GM18511 (cell line): ENCODE measurements at regions not wholly inside any gene's neighbourhood (a gene's known extent, or its start where the extent isn't known, plus 50 kb on each side); places are given as distances from the start of the nearest gene placed in this dataset.

ENCODE experiments used
- ATAC-seq: cut with Tn5 transposase; IDR thresholded peaks from one replicate; pipeline ENCODE4 v1.9.1; 2021; ENCODE audit warnings: mild to moderate bottlenecking, moderate library complexity; ENCODE audit not compliant: unreplicated experiment

DNA sequence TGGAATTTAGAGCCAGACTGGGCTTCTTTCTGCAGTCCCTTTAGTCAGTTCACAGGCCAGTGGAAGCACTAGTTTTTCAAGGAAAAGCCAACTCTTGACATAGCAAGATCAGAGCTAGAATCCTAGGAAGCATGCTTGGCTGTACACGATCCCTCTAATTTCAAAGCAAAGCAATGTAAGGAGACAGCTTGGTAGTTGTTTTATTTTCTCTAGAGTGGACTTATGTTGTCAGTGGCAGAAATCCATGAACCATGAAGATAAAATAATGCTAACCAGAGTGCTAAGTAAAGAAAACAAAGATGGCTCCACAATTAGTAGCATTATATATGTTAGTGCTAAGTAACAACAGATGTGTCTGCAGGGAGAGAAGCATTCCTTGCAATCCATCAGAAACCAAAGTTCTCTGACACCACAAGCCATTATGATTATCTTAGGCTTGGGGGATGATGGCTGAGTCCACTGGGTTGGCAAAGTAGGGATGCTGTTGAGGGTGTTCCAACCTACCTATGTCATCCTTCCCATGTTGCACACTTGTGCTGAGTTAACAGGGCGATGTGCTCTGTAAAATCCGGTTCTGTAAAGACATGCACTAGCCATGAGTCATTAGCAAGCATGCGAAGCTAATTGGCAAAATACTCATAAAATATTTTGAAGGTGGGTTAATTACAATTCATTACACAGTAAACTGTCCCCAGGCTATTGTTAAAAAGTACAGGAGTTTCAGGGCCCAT lies 115.2 kb downstream of the BMP2 start:
- no peak for ATAC-seq

DNA sequence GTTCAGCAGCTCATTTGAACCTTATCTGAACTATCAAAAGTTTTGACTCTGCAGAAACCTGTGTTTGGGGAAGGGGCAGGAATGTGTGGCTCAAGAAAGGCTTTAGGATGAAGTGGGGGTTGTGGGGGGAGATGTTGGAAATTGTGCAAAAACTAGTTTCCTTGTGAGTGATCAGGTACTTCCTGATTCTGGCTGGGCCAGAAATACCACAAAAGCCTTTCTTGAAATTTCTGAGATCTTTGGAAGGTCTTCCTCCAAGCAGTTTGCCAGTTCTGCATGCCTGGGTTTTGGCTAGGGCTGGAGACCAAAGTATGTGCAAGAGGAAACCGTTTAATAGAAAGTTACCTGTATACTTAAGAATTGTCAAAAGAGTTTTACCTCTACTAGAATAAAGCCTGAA lies 116.6 kb downstream of the BMP2 start:
- no peak for ATAC-seq

DNA sequence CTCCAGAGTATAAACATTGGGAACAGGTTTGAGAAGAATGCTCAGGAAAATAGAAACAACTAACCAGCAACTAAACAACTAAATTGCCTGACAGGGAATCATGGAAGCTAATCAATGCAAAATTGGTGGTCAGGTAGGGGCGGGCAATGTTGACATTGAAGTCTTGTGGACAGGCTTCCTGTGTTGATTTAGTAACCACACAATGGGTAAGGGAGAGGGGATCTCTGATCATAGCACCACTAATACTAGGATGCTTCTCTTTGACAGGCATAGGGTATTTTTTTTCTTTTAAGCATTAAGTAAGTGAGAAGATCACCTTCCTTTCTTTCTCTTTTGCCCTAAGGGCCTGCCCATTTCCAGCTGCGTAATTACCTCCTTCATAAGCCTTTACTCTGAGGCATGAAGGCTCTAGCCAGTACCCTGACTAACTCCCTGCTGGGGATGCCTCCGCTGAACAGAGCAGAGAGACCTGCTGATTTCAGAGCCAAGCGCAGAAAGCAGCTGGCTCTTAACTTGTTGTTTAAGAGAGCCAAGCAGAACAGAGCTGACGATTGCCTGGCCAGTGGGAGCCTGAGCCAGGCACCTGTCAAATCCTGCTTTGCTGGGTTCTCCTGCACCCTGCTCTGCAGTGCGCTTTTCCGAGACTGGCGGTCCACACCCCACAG lies 118.7 kb downstream of the BMP2 start:
- no peak for ATAC-seq

DNA sequence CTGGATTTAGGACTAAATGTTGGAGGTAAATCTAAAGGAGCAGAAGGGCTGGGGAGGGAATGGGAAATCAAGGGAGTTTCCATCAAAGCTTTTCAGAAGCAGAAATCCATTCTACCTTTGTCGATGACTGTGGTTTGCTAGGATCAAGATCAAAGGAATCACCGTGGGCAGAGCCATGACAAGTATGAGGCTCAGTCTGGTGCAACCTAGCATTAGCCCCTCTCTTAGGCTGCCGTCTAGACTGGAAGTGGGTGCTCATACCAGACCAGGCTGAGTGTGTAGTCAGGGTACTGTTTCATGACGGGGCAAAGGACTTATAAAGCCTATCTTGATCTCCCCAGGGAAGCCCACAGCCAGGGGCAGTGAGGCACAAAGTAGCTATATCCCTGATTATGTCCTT lies 120.5 kb downstream of the BMP2 start:
- ATAC-seq: no peak

DNA sequence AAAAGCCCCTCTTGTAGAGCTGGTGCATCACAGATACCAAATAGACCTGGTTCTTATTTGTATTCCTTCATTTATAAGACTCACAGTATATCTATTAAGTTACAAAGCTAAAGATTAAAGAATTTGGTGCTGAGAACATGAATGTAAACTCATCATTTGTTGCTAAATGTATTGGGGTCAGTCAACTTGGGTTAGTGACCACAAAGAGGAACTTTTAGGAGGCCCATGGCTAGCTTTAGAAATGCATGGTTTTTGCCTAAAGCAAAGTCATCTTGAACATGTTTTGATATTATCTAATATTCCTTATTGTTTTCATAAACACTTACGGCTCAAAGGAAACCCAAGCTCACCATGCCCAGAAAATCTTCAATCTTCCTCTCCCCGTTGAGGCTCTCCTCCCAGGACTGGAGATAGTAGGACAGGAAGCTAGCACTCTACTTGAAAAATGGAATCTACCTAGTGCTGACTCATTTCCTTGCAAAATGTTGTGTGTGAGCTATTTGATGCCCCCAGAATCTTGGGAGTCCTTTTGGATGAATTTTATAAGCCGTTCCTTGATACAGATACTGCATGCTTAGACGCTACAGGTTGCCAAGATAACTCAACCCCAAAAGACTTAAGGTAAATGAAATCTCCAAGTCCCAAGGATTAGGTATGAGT lies 121.4 kb downstream of the BMP2 start:
- ATAC-seq: no peak

DNA sequence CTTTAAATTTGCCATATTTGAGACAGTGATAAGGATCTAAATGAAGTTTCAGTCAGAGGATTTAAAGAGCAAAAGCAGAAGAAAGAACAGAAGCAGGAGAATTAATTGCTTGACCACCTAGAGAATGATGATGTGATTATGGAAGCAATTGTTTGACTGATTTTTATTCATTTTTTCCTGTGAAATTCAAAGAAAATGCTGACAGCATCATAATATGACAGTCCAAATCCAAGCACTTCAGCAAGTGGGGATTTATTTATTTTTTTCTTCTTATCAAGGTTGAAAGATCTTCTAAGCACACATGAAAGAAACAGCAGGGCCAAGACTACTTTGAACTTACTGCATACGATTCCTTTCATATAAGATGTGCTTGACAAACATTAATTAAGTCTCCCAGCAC lies 125.2 kb downstream of the BMP2 start:
- ATAC-seq: no peak

DNA sequence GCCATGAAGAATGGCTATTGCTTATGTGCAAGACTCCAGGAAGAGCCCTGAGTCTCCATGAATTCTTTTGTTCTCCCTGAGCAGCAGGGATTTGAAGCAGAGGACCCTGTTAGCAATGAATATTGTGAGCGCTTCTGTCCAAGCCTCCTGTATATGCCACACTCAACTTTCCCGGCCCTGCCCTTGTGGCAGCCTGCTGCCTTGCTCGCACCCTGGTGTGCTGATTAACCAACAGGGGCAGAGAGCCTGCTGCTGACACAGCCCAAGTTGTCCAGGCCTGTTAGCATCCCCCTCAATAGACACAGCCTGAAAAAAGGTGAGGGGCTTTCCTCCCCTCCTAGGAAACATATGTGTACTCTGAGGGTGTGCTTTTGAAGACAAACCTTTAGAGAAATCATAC lies 131.4 kb downstream of the BMP2 start:
- ATAC-seq: no peak

DNA sequence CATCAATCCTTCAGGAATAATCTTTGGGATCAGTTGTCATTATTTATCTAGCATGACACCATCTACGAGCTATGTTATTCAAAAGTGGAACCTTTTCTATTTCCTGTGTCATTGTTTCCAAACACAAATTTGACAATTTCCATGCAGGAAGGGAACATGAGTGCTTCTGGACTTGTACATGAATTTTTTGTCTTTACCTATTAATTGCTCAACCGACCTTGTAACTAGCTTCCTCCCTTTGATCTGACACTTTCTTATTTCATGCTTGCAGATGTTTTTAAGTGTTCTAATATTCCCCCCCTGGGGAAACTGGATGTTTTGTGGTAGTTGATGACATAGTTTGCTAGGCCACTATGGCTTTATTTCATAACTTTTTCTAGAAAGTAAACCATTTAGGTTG lies 139.4 kb downstream of the BMP2 start:
- ATAC-seq: no peak

DNA sequence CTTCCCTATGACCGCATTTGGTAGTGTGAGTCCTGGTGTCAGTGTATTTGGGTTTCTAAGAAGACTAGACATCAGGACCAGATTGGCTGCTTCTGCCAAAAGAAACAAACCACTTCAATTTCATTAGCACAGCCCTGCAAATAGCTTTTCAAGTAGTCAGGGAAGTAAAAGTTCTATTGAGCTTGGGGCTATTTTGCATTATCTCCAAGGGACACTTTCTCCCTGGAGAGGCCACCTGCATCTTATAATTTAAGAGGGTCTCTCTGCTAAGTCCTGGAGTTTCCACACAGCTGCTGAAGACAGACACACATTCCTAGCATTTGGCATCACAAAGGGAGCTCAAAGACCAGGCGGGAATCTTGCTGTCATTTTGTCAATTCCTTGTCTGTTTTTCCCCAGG lies 141.2 kb downstream of the BMP2 start:
- ATAC-seq: no peak

DNA sequence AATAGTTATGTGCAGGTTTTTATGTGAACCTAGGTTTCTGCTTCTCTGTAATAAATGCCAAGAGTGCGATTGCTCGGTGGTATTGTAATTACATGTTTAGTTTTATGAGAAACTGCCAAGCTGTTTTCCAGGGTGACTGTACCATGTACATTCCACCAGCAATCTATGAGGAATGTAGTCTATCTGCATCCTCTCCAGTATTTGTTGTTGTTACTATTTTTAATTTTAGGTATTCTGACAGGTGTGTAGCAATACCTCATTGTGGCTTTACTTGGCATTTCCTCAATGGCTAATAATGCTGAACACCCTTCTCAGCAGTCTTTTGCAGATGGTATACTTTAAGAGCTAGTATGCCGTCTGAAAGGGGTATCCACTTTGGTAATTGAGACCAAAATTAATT lies 142.1 kb downstream of the BMP2 start:
- no peak for ATAC-seq

DNA sequence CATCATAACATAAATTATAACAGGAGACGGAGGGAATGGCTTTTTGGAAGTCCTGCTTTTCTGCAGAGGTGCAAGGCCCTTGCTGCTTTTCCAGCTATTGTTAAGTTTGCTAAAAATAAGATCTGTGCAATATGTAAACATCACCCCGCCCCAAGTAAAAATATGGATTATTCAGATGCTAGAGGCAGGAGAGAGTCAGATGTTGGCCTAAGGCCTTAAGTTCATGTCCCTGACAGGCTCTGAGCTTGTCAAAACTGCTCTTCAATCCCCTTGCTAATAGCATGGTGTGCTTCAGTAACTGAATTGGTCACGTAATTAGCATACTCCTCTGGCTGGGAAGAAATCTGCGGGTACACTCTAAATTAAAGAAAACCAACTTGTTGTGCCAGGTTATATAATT lies 147.5 kb downstream of the BMP2 start:
- no peak for ATAC-seq

DNA sequence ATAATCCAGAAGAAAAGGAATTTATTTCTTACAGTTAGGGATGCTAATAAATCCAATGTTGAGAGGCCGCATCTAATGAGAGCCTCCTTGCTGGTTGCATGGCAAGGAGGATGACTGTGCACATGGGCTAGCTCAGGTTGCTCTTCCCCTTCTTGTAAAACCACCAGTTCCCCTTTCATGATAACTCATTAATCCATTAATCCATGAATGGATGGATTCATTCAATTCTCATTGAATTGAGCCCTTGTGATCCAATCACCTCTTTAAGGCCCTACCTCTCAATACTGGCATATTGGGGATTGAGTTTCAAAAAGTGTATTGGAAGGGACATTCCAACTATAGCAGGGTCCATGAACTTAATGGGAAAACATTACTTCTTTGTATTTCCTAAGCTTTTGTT lies 149.5 kb downstream of the BMP2 start:
- ATAC-seq: no peak

DNA sequence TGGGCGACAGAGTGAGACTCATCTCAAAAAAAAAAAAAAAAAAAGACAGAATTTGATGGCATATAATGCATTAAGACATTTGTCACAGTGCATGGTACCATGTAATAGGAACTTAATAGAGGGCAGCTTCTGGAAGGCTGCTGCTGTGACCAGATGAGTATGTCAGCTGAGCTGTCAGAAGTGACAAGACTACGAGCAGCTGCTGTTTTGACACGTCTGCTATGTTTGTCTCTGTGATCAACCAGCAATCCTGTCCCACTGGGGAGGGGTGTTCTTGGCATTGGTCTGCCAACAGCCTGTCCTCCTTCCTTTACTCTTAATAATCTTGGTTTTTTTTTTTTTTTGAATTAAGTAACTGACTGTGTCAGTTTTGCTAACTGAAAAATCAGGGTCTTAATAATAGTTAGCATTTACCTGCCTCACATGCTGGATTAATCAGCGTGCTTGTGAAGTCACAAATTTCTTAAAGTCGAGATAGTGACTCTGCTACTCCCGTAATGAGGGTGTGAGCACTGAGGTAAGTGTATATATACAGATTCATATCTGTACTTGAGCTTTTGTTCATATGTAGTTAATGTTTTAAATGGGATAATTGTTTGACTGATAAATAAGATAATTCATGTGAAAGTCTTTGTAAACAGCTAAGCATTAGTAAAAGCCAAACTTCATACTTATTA lies 152.4 kb downstream of the BMP2 start:
- ATAC-seq: no peak

DNA sequence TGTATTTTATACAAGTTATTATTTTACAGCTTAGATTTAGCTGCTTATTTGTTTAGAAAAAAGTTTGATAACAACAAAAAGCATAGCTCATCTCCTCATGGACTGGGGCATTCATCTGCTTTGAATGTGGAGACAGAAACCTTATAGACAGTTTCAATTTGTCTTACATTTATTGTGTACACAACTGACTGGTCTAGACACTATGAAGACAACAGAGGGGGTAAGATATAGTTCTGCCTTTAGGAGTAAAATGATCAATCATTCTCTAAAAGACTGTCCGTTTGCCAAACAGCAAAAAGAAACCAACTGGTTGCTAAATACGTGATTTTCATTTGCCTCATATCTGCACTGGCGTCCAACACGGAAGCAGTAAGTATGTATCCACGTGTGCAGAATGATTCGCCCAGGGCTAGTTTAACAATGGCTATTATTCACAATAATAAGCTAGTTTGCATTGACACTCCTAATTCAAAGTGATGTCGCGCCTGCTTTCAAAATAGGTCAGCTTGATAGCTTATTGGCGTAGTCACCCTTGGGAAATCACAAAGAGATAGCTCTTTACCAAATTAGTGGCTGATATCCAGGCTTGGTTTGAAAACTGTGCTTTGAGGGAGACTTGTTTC lies 153.6 kb downstream of the BMP2 start:
- no peak for ATAC-seq

DNA sequence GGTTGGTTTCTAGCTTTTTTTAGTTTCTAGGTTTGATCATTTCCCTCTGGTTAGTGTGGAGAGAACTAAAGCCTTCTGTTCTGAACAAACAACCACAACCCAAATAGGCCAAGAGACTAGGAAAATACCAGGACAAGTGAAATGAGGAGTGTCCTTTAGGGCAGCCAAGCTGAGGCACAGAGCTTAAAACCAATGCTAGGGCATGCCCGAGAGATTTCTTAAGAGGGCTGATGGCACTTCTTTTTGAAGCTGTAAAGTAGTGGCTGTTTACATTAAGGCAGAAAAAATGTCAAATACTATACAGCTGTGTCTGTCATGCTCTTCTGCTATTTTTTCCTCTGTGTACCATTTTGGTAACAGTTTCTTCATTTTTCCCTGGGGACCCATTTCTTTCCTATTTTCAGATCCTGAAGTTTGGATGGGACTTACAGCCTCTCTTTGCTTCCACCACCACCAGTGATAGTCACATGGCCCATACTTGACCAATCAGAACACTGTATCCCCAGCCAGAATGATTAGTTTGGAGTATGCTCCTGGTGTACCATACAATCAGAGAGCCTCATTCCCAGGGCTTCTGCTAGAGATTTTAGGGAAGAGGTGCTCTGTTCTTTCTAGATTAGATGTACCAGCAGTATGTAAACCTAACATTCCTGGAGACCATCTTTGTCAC lies 154.4 kb downstream of the BMP2 start:
- ATAC-seq: no peak

DNA sequence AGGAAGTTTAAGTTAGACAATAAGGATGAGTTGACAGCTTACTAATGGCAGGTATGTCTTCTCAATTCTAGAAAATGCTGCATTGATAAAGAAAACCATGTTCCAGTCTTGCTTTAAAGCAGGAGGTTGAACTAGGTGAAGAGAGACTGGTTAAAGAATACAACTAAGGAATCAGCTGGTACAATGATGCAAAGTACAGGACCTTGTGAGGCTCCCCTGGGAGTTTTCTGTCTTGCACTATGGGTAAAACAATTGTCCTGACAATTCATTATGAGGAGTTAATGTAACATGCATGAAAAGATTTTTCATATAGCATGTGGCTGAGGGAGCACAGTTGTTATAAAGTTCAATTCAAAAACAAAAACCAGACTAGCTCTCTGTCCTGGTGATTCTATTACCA lies 157.2 kb downstream of the BMP2 start:
- ATAC-seq: no peak

DNA sequence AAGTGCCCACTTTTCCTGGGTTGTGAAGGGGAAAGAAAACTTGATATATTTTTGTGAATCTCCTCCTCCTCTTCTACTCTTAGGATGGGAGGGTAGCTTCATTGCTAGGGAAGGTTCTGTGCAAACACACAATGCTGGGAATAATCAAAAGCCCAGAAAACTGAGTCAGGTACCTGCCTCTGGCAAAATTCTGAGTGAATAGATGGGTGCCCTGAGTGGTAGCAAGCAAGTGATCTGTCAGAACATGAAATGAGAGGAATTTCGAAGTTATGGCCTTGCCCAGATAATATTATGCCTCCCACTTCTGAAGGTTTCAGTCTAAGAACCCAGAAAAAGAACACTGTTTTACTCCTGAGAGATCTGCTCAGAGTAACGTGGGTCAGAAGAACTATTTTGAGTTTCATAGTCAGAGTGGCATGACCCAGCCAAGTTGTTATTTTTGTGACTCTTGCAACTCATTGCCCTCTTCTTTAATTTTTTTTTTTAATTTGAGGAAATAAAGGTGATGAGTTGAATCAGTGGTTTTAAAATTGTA lies 158.3 kb downstream of the BMP2 start:
- no peak for ATAC-seq

DNA sequence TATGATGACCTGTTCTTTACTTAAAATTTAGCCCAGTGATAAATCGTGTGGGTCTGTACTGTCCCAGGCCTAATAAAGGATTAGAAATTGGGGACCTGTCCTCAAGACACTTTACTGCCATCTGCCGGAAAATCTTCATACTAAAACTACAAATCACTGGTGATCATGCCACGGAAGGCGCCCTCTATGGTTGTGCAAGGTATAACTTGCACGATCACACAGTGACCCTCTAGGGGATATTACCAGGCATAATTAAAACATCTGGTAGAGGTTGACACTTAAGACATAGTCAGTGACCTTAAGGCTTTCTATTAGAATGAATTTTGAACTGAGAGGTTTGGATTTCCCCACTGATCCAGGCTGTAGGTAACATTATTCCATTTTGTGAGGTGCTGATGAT lies 172.6 kb downstream of the BMP2 start:
- no peak for ATAC-seq

DNA sequence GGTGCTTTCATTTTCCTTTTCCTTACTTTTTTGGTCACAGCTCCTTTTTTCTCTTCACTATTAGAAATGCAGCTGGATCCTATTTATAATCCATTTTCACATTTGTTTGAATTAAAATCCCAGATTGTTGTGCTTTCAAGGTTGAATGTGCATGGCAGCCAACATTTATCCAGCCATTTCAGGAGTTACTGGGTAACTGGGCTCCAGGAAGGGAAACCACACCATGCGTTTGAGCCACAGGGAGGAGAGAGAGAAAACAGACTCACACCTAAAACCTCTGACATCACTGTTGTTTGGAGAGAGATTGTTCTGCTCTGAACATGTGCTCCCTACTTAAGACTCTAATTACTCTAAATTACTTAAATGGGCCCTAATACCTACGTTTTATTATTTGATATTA lies 173.4 kb downstream of the BMP2 start:
- no peak for ATAC-seq

DNA sequence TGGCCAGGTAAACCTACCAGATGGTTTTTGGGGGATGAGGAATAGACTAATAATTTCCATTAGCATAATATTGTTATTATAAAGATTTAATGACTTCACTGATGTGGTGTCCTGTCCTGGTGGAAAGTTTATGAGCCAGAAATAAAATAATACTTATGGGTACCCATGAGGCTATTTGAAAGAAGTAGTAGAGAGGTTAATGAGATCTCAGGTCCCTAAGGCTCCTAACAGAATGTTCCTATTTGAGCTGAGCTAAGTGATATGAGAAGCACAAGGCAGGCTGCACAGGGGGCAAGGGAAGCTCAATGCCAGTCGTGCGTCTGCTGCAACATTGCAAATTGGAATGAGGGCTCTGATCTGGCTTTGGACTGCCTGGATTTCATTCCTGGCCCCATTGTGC lies 174.1 kb downstream of the BMP2 start:
- no peak for ATAC-seq

DNA sequence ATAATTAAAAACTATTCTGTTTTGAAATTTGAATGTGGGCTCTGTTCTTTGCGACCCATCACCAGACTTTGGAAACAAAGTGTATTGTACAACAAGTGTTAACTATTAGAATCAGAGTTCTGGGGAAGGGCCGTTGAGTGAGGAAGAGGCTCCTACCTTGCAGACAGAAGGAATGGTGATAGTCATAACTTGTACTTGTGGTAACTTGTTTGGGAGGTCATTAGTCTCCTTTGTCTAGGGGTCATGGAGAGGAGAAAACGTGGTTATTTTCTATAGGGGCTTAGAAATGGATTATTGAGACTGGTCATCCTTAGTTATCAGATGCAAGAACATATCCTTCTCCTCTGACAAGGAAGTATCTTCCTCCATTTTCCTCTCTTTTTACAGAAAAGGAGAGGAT lies 174.8 kb downstream of the BMP2 start:
- no peak for ATAC-seq
